Panc1 (cell line): ENCODE measurements at regions not wholly inside any gene's neighbourhood (a gene's known extent, or its start where the extent isn't known, plus 50 kb on each side); places are given as distances from the start of the nearest gene placed in this dataset.

Experiments used
- ATAC-seq: fragments of 200-7000 bp; cut with Tn5 transposase; 2 replicates; pipeline ENCODE4 v1.9.1; 2020; ENCODE audit warnings: mild to moderate bottlenecking, moderate library complexity
- BruUV-seq: library from RNA; stranded (reverse); fragments of 400-500 nt; replicated peaks from 2 replicates; lab custom pipeline; 2021; lab: Mats Ljungman, UMichigan
- CTCF ChIA-PET: fragments of 300-600 bp; sonication (Branson Sonifier 250); formaldehyde crosslinking; loops from one replicate; lab custom pipeline; 2022; ENCODE audit warnings: antibody characterized with exemption; lab: Charles Lee
- POLR2A ChIA-PET: fragments of 300-600 bp; sonication (Branson Sonifier 250); formaldehyde crosslinking; loops from one replicate; lab custom pipeline; 2022; ENCODE audit warnings: antibody characterized with exemption; lab: Charles Lee
- DNase-seq: peaks from one replicate; pipeline ENCODE4 v3.0.0-alpha.2; 2010; ENCODE audit warnings: low read depth, low spot score
- H3K27ac ChIP-seq: 2 replicates; pipeline ENCODE4 v1.5.1; 2011; ENCODE audit warnings: mild to moderate bottlenecking, low read length, inconsistent platforms
- H3K27me3 ChIP-seq: fragments of 200-500 bp; sonication (Bioruptor generic); 2 replicates; pipeline ENCODE4 v1.6.0; 2014; ENCODE audit warnings: low read length, inconsistent platforms; ENCODE audit not compliant: control insufficient read depth, insufficient read depth
- H3K36me3 ChIP-seq: fragments of 200-500 bp; sonication (Bioruptor generic); 2 replicates; pipeline ENCODE4 v1.5.1; 2014; ENCODE audit warnings: inconsistent platforms, mild to moderate bottlenecking, low read length, moderate library complexity; ENCODE audit not compliant: control insufficient read depth, insufficient read depth
- H3K4me1 ChIP-seq: 2 replicates; pipeline ENCODE4 v1.5.1; 2011; ENCODE audit warnings: inconsistent platforms, mild to moderate bottlenecking, low read length, moderate library complexity; ENCODE audit not compliant: control insufficient read depth, insufficient read depth
- H3K4me3 ChIP-seq, 2 experiments: 2 replicates each; pipeline ENCODE4 v1.5.1; 2011 to 2012; ENCODE audit warnings: low read depth in 2 of 2, low read length in 2 of 2, mild to moderate bottlenecking in 2 of 2, inconsistent platforms in 1 of 2, moderate library complexity in 1 of 2
- H3K9me3 ChIP-seq: fragments of 200-500 bp; sonication (Bioruptor generic); 2 replicates; pipeline ENCODE4 v1.5.1; 2014; ENCODE audit warnings: low read depth, mild to moderate bottlenecking, inconsistent platforms, low read length, moderate library complexity; ENCODE audit not compliant: control insufficient read depth, insufficient read depth
- POLR2AphosphoS5 ChIP-seq: IDR thresholded peaks from 2 replicates; pipeline ENCODE4 v1.6.1; 2012; ENCODE audit warnings: mild to moderate bottlenecking, low read depth, low read length, moderate library complexity
- REST ChIP-seq, 2 experiments: IDR thresholded peaks; 2 replicates each; pipeline ENCODE4 v1.6.1; 2011 to 2012; ENCODE audit warnings: low read depth in 2 of 2, control low read depth in 1 of 2, low read length in 1 of 2, mild to moderate bottlenecking in 1 of 2, moderate library complexity in 1 of 2; ENCODE audit not compliant: insufficient read depth in 1 of 2
- SIN3A ChIP-seq: IDR thresholded peaks from 2 replicates; pipeline ENCODE4 v1.6.1; 2012; ENCODE audit warnings: low read depth, mild to moderate bottlenecking, low read length, moderate library complexity, borderline replicate concordance; ENCODE audit not compliant: insufficient read depth
- TCF7L2 ChIP-seq: IDR thresholded peaks from 2 replicates; pipeline ENCODE4 v1.6.1; 2011; ENCODE audit warnings: mild to moderate bottlenecking, low read depth, low read length, inconsistent platforms
- in situ Hi-C: cut with HindIII; loops from 2 replicates; pipeline ENCODE4 v1.10.0; 2016; ENCODE audit warnings: low sequenced_read_pairs, low pct_unique_long_range_greater_than_20kb
- intact Hi-C: fragments of 100-400 bp; cut with micrococcal nuclease; formaldehyde crosslinking; loops from one replicate; pipeline ENCODE4 v1.10.0; 2022; ENCODE audit not compliant: unreplicated experiment
- TF ChIP-seq, protein P1 (sequence below): fragments of 450-650 bp; IDR thresholded peaks from 2 replicates; pipeline ENCODE4 v1.5.1; 2017; ENCODE audit warnings: mild to moderate bottlenecking

GRCh38 chr2:36302911-36303310 is 52.7 kb upstream of the CRIM1 start:
- CTCF ChIA-PET, result no interaction called here
- intact Hi-C loops, result no loop called here
- no peak for ATAC-seq

GRCh38 chr2:36301843-36302242 is 53.7 kb upstream of the CRIM1 start:
- in situ Hi-C loops, result no loop called here
- ATAC-seq, result no peak
- ChIA-PET POLR2A (no interaction called here), CTCF (no interaction called here)
- Histone ChIP-seq H3K27ac (no peak overlapping the region), H3K4me3 (no peak overlapping the region), H3K36me3 (no peaks in the 10 kb centered on the region), H3K9me3 (no peaks in the 10 kb centered on the region), H3K4me1 (0 out of 2 replicates have a peak, but pooled peaks cover under 1% of the 10 kb centered on the region), H3K27me3 (no peaks in the 10 kb centered on the region)
- no peak for DNase-seq
- no TSS peak for BruUV-seq
- intact Hi-C loops, result no loop called here
- TF ChIP-seq SIN3A (no peak), POLR2AphosphoS5 (no peak), REST (IDR thresholded peaks at IDR 0.05; ENCODE audit: insufficient read depth in 1 of 2, low read depth in 2 of 2, low read length in 1 of 2) (no peak), TCF7L2 (no peak)
- TF ChIP-seq, protein P1, sequence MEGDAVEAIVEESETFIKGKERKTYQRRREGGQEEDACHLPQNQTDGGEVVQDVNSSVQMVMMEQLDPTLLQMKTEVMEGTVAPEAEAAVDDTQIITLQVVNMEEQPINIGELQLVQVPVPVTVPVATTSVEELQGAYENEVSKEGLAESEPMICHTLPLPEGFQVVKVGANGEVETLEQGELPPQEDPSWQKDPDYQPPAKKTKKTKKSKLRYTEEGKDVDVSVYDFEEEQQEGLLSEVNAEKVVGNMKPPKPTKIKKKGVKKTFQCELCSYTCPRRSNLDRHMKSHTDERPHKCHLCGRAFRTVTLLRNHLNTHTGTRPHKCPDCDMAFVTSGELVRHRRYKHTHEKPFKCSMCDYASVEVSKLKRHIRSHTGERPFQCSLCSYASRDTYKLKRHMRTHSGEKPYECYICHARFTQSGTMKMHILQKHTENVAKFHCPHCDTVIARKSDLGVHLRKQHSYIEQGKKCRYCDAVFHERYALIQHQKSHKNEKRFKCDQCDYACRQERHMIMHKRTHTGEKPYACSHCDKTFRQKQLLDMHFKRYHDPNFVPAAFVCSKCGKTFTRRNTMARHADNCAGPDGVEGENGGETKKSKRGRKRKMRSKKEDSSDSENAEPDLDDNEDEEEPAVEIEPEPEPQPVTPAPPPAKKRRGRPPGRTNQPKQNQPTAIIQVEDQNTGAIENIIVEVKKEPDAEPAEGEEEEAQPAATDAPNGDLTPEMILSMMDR, result no peak

More at GRCh38 chr2:36302911-36303310, 52.7 kb upstream of the CRIM1 start:
- no peak overlapping the region for H3K27ac ChIP-seq
- no TSS peak for BruUV-seq
- DNase-seq, result no peak
- in situ Hi-C loops, result no loop called here
- TF ChIP-seq, protein P1, result no peak
- TF ChIP-seq SIN3A, result no peak
- TF ChIP-seq REST (IDR thresholded peaks at IDR 0.05; ENCODE audit: insufficient read depth in 1 of 2, low read depth in 2 of 2, low read length in 1 of 2), result no peak
- no peak for TF ChIP-seq TCF7L2
- TF ChIP-seq POLR2AphosphoS5, result no peak
- POLR2A ChIA-PET, result no interaction called here
- no peaks in the 10 kb centered on the region for H3K36me3 ChIP-seq
- H3K4me3 ChIP-seq, result no peak overlapping the region
- no peaks in the 10 kb centered on the region for H3K4me1 ChIP-seq
- H3K27me3 ChIP-seq, result no peaks in the 10 kb centered on the region
- H3K9me3 ChIP-seq, result no peaks in the 10 kb centered on the region
